ENCODE measurements at regions not wholly inside any gene's neighbourhood (a gene's known extent, or its start where the extent isn't known, plus 50 kb on each side); places are given as distances from the start of the nearest gene placed in this dataset.
A peak's percentile ranks its signal among the peaks of the same experiment; 100 is the strongest.
"Not testable (repeated sequence)": the region's sequence is repeated elsewhere in the genome, so short reads cannot be mapped to it uniquely, and the experiment has no call there.

- no peak for DNase-seq
Observed at GRCh38 chr9:15032860-15033259, 122.6 kb upstream of the FREM1 start.

- DNase-seq: no peak
Observed at GRCh38 chr9:15021146-15021545, 110.9 kb upstream of the FREM1 start.

- DNase-seq: no peak
Observed at GRCh38 chr9:15018096-15018637, 107.9 kb upstream of the FREM1 start.

- DNase-seq: no peak
Observed at GRCh38 chr9:15010581-15010980, 100.4 kb upstream of the FREM1 start.

GRCh38 chr9:15007698-15008097 is 97.5 kb upstream of the FREM1 start:
- no peak for DNase-seq

- DNase-seq: no peak
Observed at GRCh38 chr9:14994738-14995137, 84.5 kb upstream of the FREM1 start.

- peak in 1 of 2 donors; percentile 53 for DNase-seq
Observed at GRCh38 chr9:14993901-14994554, 83.8 kb upstream of the FREM1 start.

GRCh38 chr9:14993061-14993800 is 83.0 kb upstream of the FREM1 start:
- peak; percentile 14 to 49 for DNase-seq

- peak in 1 of 2 donors; percentile 0 for DNase-seq
Observed at GRCh38 chr9:14992516-14992915, 82.3 kb upstream of the FREM1 start.

- peak in 1 of 2 donors; percentile 53 for DNase-seq
Observed at GRCh38 chr9:14992081-14992480, 81.9 kb upstream of the FREM1 start.

GRCh38 chr9:14990647-14991046 is 80.4 kb upstream of the FREM1 start:
- DNase-seq: not testable (repeated sequence)

GRCh38 chr9:14989811-14990210 is 79.6 kb upstream of the FREM1 start:
- no peak for DNase-seq

- DNase-seq: not testable (repeated sequence)
Observed at GRCh38 chr9:14989336-14989735, 79.1 kb upstream of the FREM1 start.

- DNase-seq: no peak
Observed at GRCh38 chr9:14987858-14988257, 77.6 kb upstream of the FREM1 start.

GRCh38 chr9:14985419-14985818 is 75.2 kb upstream of the FREM1 start:
- no peak for DNase-seq

GRCh38 chr9:14983599-14983998 is 73.4 kb upstream of the FREM1 start:
- DNase-seq: no peak

GRCh38 chr9:14981291-14981950 is 71.2 kb upstream of the FREM1 start:
- no peak for DNase-seq

- no peak for DNase-seq
Observed at GRCh38 chr9:14978022-14979000, 68.1 kb upstream of the FREM1 start.

GRCh38 chr9:14967450-14968321 is 57.5 kb upstream of the FREM1 start:
- DNase-seq: no peak

- DNase-seq: no peak
Observed at GRCh38 chr9:14962193-14962882, 52.1 kb upstream of the FREM1 start.
